ENCODE measurements at regions not wholly inside any gene's neighbourhood (a gene's known extent, or its start where the extent isn't known, plus 50 kb on each side); places are given as distances from the start of the nearest gene placed in this dataset.

DNA sequence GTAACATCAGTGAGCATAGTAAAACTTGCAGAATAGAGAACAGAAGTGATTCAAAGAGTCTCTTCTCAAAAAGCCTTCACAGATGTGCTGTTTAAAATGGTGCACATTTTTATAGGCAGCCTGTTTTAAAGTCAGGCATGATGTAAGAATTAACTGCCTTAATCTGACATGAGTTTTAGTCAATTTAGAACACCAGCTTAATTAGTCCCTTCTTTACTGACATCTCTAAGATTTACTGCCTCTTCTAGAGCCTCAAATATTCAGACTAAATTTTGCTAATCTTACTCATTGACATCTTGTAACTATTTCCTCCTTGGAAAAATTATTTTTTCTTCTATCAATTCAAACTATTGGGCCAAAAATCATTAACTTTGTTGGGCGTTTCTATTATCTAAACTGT lies 782.5 kb downstream of the C12orf50 start:
- TF ChIP-seq CTCF (IDR thresholded peaks at IDR 0.05; ENCODE audit: insufficient read depth, low read depth, low read length, missing control alignments) = no peak

DNA sequence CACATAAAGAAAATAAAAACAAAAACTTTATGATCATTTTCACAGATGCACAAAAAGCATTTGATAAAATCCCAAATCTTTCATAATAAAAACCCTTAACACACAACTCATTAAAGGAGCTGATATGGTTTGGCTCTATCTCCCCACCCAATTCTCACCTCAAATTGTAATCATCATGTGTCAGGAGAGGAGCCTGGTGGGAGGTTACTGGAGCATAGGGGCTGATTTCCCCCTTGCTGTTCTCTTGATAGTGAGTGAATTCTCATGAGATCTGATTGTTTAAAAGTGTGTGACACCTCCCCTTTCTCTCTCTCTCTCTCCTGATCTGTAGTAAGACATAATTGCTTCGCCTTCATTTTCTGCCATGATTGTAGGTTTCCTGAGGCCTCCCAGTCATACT lies 790.7 kb downstream of the C12orf50 start:
- no peak overlapping the region for H3K4me3 ChIP-seq (ENCODE audit: low read length)
- no peak for TF ChIP-seq CTCF (IDR thresholded peaks at IDR 0.05; ENCODE audit: insufficient read depth, low read depth, low read length, missing control alignments)
- DNase-seq (ENCODE audit: low read depth) = no peak

More for the DNA sequence above, 782.5 kb downstream of the C12orf50 start:
- no peak for DNase-seq (ENCODE audit: low read depth)
- no peak overlapping the region for H3K4me3 ChIP-seq (ENCODE audit: low read length)

DNA sequence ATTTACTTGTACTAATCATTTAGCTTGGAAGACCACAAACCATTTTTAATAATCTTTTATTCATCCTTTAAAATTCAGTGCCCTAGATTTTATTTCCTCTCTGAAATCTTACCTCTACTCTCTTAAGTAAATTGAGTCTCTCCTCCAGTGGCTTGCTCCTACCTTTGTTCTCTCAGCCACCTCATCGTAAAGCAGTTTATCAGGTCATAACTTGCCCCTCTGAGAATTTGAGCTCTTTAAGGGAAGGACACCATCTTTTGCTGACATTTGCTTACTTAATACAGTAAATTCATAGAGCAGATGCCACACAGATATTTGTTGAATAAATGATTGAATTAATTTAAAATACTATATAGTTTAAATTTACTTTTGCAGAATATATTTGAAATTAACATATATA lies 794.3 kb downstream of the C12orf50 start:
- TF ChIP-seq CTCF (IDR thresholded peaks at IDR 0.05; ENCODE audit: insufficient read depth, low read depth, low read length, missing control alignments) = no peak
- no peak overlapping the region for H3K4me3 ChIP-seq (ENCODE audit: low read length)
- DNase-seq (ENCODE audit: low read depth) = peak; percentile 69

DNA sequence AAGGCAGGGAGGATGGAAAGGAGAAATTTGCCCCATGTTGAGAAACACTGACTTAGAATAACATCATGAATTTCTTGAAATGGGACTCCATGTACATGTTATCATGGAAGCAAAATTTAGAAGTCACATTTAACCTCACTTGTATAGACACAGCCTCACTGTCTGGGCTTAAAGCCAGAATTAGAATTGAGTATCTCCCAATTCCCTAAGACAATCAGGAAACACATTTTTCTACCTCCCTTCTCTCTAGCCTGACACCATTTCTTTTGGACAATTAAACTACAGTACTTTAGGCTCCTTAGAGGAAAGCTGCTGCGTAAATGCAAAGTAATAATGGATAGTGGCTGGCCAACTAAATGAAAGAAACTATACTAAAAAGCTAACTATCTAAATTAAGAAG lies 795.5 kb downstream of the C12orf50 start:
- DNase-seq (ENCODE audit: low read depth) = no peak
- no peak overlapping the region for H3K4me3 ChIP-seq (ENCODE audit: low read length)
- TF ChIP-seq CTCF (IDR thresholded peaks at IDR 0.05; ENCODE audit: insufficient read depth, low read depth, low read length, missing control alignments) = no peak

GRCh38 chr12:87231818-87232217 lies 797.4 kb downstream of the C12orf50 start:
- peak; percentile 77 for DNase-seq (ENCODE audit: low read depth)
- H3K4me3 ChIP-seq (ENCODE audit: low read length) = no peak overlapping the region
- no peak for TF ChIP-seq CTCF (IDR thresholded peaks at IDR 0.05; ENCODE audit: insufficient read depth, low read depth, low read length, missing control alignments)

DNA sequence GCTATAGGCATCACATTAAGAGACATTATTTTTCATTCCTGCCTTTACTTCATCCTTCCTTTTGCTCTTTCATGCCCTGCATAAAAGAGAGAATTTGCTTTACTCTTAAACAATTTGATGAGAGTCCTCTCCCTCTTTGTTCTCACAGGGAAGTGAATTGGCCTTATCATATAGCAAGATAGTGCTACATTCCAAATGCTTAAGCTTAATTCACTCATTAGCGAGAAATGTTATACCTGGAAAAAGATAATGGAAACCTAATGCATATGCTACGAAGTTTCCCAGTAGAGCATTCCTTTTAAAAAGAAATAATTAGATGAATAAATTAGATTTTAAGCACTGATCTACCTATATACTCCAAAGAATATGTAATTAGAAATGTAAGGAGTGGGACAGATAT lies 798.8 kb downstream of the C12orf50 start:
- no peak for TF ChIP-seq CTCF (IDR thresholded peaks at IDR 0.05; ENCODE audit: insufficient read depth, low read depth, low read length, missing control alignments)
- H3K4me3 ChIP-seq (ENCODE audit: low read length) = no peak overlapping the region

GRCh38 chr12:87227162-87227561 lies 802.0 kb downstream of the C12orf50 start:
- TF ChIP-seq CTCF (IDR thresholded peaks at IDR 0.05; ENCODE audit: insufficient read depth, low read depth, low read length, missing control alignments) = no peak
- DNase-seq (ENCODE audit: low read depth) = no peak
- no peak overlapping the region for H3K4me3 ChIP-seq (ENCODE audit: low read length)

More for the DNA sequence above, 798.8 kb downstream of the C12orf50 start:
- DNase-seq (ENCODE audit: low read depth) = no peak
